ENCODE measurements at regions not wholly inside any gene's neighbourhood (a gene's known extent, or its start where the extent isn't known, plus 50 kb on each side); places are given as distances from the start of the nearest gene placed in this dataset.

- DNase-seq (ENCODE audit: low read depth in 2 of 2) = peak; percentile 5 to 39
Observed at GRCh38 chr2:18745431-18746272, 156.3 kb upstream of the NT5C1B start.

DNA sequence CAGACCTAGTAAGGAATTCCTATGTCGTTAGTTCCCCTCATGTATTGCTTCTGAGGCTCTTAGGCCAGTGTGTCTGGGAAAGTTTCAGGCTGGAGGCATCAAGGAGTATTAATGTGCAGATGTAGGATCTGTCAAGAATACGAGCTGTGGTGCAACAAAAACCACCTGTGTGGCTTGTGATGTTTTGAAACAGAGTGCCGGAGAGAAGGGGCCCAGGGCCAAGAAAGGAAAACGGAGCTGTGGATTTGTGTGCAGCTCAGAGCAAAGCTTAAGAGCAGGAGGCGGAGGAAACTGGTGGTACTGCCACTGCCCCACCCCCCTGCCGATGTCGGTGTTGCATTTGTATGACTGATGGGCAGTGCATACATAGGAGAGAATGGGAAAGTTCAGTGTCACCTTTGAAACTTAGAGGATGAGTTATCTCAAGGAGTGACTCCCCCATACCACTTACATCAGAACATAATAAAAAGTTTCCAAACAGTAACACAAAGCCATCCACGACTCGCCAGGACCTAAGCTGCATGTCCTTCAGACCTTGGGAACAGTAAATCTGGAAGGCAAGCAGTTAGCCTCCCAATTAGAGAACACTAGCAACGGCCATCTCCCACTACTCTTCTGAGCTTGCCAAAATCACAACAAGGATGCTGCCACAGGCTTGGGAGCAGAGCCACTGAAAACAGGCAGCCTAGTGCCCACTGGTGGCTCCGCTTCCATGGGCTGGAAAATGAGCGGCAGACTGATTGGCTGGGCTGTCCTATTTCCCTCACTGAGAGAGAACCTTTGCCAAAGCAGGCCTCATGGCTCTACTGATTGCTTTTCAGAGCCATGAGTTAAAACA is 152.7 kb upstream of the NT5C1B start:
- peak in 1 of 2 donors; percentile 5 for DNase-seq (ENCODE audit: low read depth in 2 of 2)

DNA sequence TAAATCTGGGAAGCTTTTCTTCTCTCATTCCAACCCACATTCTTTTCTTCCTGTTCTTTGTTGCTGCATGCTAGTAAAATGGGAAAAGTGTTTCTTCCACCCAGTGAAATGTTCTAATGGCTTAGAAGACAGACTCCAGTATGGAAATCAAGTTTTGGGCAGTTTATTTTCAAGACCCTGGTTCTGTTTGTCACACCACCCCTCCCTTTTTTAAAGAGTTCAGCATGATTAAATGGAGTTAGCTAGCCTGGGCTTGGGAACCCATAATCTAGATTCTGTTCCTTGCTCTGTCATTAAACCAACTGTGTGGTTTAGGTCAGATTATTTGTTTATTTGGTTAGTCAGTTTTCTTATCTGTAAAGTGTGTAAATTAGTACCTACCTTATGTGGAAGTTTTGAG is 151.8 kb upstream of the NT5C1B start:
- no peak for DNase-seq (ENCODE audit: low read depth in 2 of 2)

- no peak for DNase-seq (ENCODE audit: low read depth in 2 of 2)
Observed at GRCh38 chr2:18740474-18740881, 151.1 kb upstream of the NT5C1B start.

DNA sequence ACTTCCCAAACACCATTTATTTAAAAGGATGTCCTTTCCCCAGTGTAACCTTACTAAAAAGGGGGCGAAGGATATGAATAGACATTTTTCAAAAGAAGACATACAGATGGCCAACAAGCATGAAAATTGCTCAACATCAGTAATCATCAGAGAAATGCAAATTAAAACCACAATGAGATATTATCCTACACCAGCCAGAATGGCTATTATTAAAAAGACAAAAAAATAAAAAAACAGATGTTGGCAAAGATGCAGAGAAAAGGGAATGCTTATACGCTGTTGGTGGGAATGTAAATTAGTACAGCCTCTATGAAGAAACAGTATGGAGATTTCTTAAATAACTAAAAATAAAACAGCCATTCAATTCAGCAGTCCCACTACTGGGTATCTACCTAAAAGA is 142.3 kb upstream of the NT5C1B start:
- DNase-seq (ENCODE audit: low read depth in 2 of 2) = no peak

GRCh38 chr2:18724371-18725145 is 135.2 kb upstream of the NT5C1B start:
- no peak for DNase-seq (ENCODE audit: low read depth in 2 of 2)

GRCh38 chr2:18723219-18723618 is 133.8 kb upstream of the NT5C1B start:
- no peak for DNase-seq (ENCODE audit: low read depth in 2 of 2)

DNA sequence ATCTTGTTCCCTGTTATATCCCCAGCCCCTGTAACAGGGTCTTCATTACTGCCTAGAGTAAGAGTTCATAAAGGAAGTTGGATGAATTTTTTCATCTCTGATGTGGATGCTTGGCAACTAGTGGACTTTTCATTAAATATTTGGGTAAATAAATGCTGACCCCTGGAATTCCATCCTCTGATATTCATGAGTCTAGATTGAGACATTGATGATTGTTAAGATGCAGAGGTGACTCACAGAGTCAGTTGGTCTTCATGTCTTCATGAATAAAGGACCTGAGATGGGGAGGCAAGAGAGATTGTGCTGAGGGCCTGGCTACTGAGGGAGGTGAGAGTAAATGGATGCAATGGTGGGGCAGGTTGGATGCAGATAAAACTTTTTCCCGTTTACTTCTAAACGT is 132.7 kb upstream of the NT5C1B start:
- no peak for DNase-seq (ENCODE audit: low read depth in 2 of 2)

DNA sequence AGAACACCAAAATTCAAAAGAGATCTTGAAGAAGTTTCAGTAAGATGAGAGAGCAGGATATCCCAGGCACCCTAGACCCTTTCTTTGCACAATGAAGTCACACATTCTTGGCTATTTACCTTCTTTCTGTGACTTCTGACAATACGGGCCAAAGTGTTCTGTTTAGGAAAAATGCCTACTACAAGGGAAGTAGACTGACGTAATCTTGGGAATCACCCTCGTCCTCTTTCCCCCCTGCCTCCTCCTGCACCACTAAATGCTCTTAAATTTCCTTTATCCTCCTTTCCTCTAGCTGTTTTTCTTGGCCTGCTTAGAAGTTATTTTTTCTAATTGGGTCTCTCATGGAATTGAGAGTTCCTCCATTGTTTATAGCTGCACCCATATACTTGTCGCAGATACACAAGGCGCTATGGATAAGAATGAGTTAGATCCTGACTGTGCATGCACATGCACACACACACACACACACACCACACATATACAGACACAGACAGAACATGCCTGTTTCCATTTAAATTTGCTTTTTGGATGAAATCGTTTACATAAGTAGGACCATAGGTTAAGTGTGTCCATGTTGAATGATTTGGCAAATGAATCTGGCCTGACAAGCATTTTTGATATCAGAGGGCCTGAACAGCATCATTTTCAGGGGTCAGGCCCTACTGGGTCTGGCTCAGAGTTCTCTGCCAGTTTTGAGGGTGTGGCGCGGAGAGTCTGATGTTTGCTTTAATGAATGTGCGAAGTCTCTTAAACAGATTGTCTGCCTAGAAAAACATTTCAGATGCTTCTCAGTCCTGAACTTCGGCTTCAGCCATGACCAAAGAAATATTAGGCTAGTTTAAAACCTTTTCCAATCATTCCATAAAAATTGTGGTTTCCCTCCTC is 131.9 kb upstream of the NT5C1B start:
- peak; percentile 70 to 86 for DNase-seq (ENCODE audit: low read depth in 2 of 2)

GRCh38 chr2:18719978-18720775 is 130.8 kb upstream of the NT5C1B start:
- DNase-seq (ENCODE audit: low read depth in 2 of 2) = peak; percentile 69 to 72

- peak in 1 of 2 donors; percentile 7 for DNase-seq (ENCODE audit: low read depth in 2 of 2)
Observed at GRCh38 chr2:18708203-18708715, 118.9 kb upstream of the NT5C1B start.

DNA sequence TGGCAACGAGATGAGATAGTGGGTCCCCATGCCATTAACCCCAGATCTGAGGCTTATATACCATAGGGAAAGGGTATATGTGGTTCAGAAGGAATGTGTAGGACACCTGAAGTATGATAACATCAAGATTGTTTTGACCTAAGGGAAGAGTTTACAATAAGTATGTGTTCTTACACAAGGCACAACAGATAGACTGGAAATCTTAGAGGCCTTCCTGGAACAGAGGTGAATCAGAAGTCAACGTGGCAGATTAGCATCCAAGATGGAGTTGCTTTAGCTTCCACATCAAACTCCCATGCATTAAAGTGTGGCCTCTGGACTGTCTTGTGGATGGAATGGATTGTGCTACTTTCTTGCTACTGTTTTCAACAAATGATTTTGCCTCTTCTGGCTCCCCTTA is 116.6 kb upstream of the NT5C1B start:
- DNase-seq (ENCODE audit: low read depth in 2 of 2) = no peak

GRCh38 chr2:18704276-18704675 is 114.9 kb upstream of the NT5C1B start:
- DNase-seq (ENCODE audit: low read depth in 2 of 2) = peak in 1 of 2 donors; percentile 19

DNA sequence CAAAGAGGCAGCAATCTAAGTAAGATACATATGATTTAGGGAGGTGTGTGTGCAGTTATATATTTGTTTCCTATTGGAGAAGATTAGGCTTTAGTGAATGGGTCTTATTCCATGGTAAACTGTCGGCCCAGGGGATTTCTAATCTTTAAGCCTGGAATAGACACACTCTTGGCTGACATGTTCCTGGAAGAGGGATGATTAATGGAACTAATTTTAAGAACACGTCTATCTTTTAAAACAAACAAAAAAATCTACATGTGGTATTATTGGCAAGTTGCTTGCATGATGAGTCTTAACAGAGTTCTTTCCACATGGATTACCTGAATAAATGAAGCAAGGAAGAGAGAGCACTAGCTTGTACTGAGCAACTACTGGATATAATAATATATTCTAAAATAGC is 114.2 kb upstream of the NT5C1B start:
- DNase-seq (ENCODE audit: low read depth in 2 of 2) = no peak

DNA sequence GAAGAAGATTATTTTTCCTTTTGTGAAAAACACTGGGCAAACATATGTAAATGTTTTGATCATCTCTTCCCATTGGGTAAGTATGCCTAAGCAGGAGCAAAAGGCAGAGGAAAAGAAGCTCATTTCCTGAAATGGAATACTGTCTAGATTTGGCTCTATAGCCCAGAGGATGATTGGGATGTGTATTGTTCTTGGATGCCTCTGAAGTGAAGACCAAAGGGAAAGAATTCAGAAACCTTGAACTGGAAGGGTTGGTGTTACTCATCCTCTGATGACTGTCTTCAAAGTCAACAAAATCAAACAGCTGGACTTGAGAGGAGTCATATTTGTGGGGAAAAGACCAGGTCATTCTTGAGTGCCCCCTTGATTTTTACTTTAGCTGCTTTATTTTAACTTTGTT is 112.6 kb upstream of the NT5C1B start:
- peak in 1 of 2 donors; percentile 34 for DNase-seq (ENCODE audit: low read depth in 2 of 2)

- DNase-seq (ENCODE audit: low read depth in 2 of 2) = peak; percentile 12 to 52
Observed at GRCh38 chr2:18701546-18701945, 112.2 kb upstream of the NT5C1B start.

- peak in 1 of 2 donors; percentile 5 for DNase-seq (ENCODE audit: low read depth in 2 of 2)
Observed at GRCh38 chr2:18690342-18690741, 101.0 kb upstream of the NT5C1B start.

GRCh38 chr2:18684206-18685038 is 95.1 kb upstream of the NT5C1B start:
- DNase-seq (ENCODE audit: low read depth in 2 of 2) = no peak

- DNase-seq (ENCODE audit: low read depth in 2 of 2) = no peak
Observed at GRCh38 chr2:18682681-18683080, 93.3 kb upstream of the NT5C1B start.

Measured in dermis microvascular lymphatic vessel endothelial cell (primary cell).